SK-N-SH (cell line): ENCODE measurements at regions not wholly inside any gene's neighbourhood (a gene's known extent, or its start where the extent isn't known, plus 50 kb on each side); places are given as distances from the start of the nearest gene placed in this dataset.

Experiments used
- CTCF ChIP-seq: fragments of 200-600 bp; sonication (generic); IDR thresholded peaks from 2 replicates; pipeline ENCODE4 v1.6.1; 2017; ENCODE audit warnings: antibody characterized with exemption, mild to moderate bottlenecking, moderate library complexity
- IRF3 ChIP-seq: fragments of 150-350 bp; IDR thresholded peaks from 2 replicates; pipeline ENCODE4 v1.6.1; 2016; ENCODE audit warnings: mild to moderate bottlenecking, low read depth, low read length
- MAX ChIP-seq: IDR thresholded peaks from 2 replicates; pipeline ENCODE4 v1.4.0; 2012; ENCODE audit warnings: low read depth
- NRF1 ChIP-seq: IDR thresholded peaks from 2 replicates; pipeline ENCODE4 v1.6.1; 2012; ENCODE audit warnings: low read depth, mild to moderate bottlenecking, low read length
- RAD21 ChIP-seq: IDR thresholded peaks from 2 replicates; pipeline ENCODE4 v1.6.1; 2012; ENCODE audit warnings: mild to moderate bottlenecking, low read length
- YY1 ChIP-seq: IDR thresholded peaks from 2 replicates; pipeline ENCODE4 v1.4.0; 2012; ENCODE audit warnings: low read depth, mild to moderate bottlenecking

GRCh38 chr2:43007901-43008300 is 215.5 kb upstream of the HAAO start:
- no peak for TF ChIP-seq YY1
- no peak for TF ChIP-seq NRF1
- TF ChIP-seq RAD21 = no peak
- no peak for TF ChIP-seq CTCF
- no peak for TF ChIP-seq MAX
- TF ChIP-seq IRF3 = no peak
